CD4-positive, alpha-beta T cell (primary cell): ENCODE measurements at regions not wholly inside any gene's neighbourhood (a gene's known extent, or its start where the extent isn't known, plus 50 kb on each side); places are given as distances from the start of the nearest gene placed in this dataset.
"Not testable (repeated sequence)": the region's sequence is repeated elsewhere in the genome, so short reads cannot be mapped to it uniquely, and the experiment has no call there.

Experiments
- ATAC-seq: fragments of 200-7000 bp; cut with Tn5 transposase; one replicate; pipeline ENCODE4 v1.10.0; 2022; ENCODE audit warnings: mild to moderate bottlenecking; ENCODE audit not compliant: poor library complexity
- CTCF ChIA-PET: fragments of 350-600 bp; sonication (Branson Sonifier 250); formaldehyde crosslinking; loops from one replicate; lab custom pipeline; 2021; ENCODE audit warnings: antibody characterized with exemption, inconsistent platforms; lab: Charles Lee
- POLR2A ChIA-PET: fragments of 350-600 bp; sonication (Branson Sonifier 250); formaldehyde crosslinking; loops from one replicate; lab custom pipeline; 2021; ENCODE audit warnings: antibody characterized with exemption, inconsistent platforms; lab: Charles Lee
- DNase-seq, 14 experiments: peaks; one replicate each; pipeline ENCODE4 v3.0.0-alpha.2; 2013 to 2020; ENCODE audit warnings: mixed read lengths in 2 of 14
- H3K27ac ChIP-seq, 2 donors: one replicate each; pipeline versions ENCODE4 v1.5.1 to v1.7.0; 2013; ENCODE audit warnings: low read length in 2 of 2, low read depth in 1 of 2, mild to moderate bottlenecking in 1 of 2
- H3K27me3 ChIP-seq, 2 experiments: 1 replicate in 1 of 2; 2 replicates in 1 of 2; pipeline versions ENCODE4 v1.6.1 to v1.7.0; 2013; ENCODE audit warnings: low read length in 2 of 2, control low read depth in 1 of 2, mild to moderate bottlenecking in 1 of 2, moderate library complexity in 1 of 2; ENCODE audit not compliant: insufficient read depth in 2 of 2, control insufficient read depth in 1 of 2
- H3K36me3 ChIP-seq: one replicate; pipeline ENCODE4 v1.6.1; 2013; ENCODE audit warnings: low read length, control low read depth; ENCODE audit not compliant: insufficient read depth
- H3K4me1 ChIP-seq: one replicate; pipeline ENCODE4 v1.6.1; 2013; ENCODE audit warnings: low read length, control low read depth; ENCODE audit not compliant: insufficient read depth
- H3K4me3 ChIP-seq: one replicate; pipeline ENCODE4 v1.5.1; 2013; ENCODE audit warnings: mild to moderate bottlenecking, low read length, moderate library complexity
- H3K9me3 ChIP-seq, 2 experiments: 1 replicate in 1 of 2; 2 replicates in 1 of 2; pipeline versions ENCODE4 v1.6.1 to v1.7.0; 2013; ENCODE audit warnings: low read length in 2 of 2, mild to moderate bottlenecking in 2 of 2, control low read depth in 1 of 2, moderate library complexity in 1 of 2; ENCODE audit not compliant: control insufficient read depth in 1 of 2, insufficient read depth in 1 of 2
- H3K27ac Mint-ChIP-seq: one replicate; pipeline ENCODE4 v1.8.0; 2020; ENCODE audit warnings: mixed read lengths
- H3K27me3 Mint-ChIP-seq: one replicate; pipeline ENCODE4 v1.8.0; 2021; ENCODE audit warnings: mixed read lengths
- H3K36me3 Mint-ChIP-seq: one replicate; pipeline ENCODE4 v1.8.0; 2021; ENCODE audit warnings: low read depth, mixed read lengths
- H3K4me1 Mint-ChIP-seq: one replicate; pipeline ENCODE4 v1.8.0; 2021; ENCODE audit warnings: low read depth, mixed read lengths
- H3K4me3 Mint-ChIP-seq: one replicate; pipeline ENCODE4 v1.8.0; 2020; ENCODE audit warnings: mild to moderate bottlenecking, mixed read lengths
- H3K9me3 Mint-ChIP-seq: one replicate; pipeline ENCODE4 v1.8.0; 2020; ENCODE audit warnings: mixed read lengths
- CTCF ChIP-seq: fragments of 200-600 bp; IDR thresholded peaks from one replicate; pipeline ENCODE4 v1.8.0; 2022; ENCODE audit warnings: antibody characterized with exemption, mild to moderate bottlenecking
- intact Hi-C, 2 experiments: fragments of 100-400 bp; cut with DNase I in 1 of 2; cut with micrococcal nuclease in 1 of 2; formaldehyde crosslinking; loops; one replicate each; pipeline versions ENCODE4 v1.15.1 to v1.9.0; 2023 to 2025; cut with DNase I, micrococcal nuclease

- intact Hi-C loops = no loop called here
- ChIA-PET CTCF (no interaction called here), POLR2A (no interaction called here)
- H3K36me3 ChIP-seq = no peaks in the 10 kb centered on the region
- no peak for ATAC-seq
- peaks cover 4 to 6% of the 10 kb centered on the region in 2 experiments for H3K9me3 ChIP-seq
- no peaks in the 10 kb centered on the region for H3K27me3 Mint-ChIP-seq
- no peaks in the 10 kb centered on the region for H3K36me3 Mint-ChIP-seq
- H3K4me1 Mint-ChIP-seq = no peaks in the 10 kb centered on the region
- no peaks in the 10 kb centered on the region for H3K9me3 Mint-ChIP-seq
- no peak overlapping the region for H3K27ac Mint-ChIP-seq
- H3K27me3 ChIP-seq = no peaks in the 10 kb centered on the region
- DNase-seq = no peak
- H3K27ac ChIP-seq = no peak overlapping the region
- no peak overlapping the region for H3K4me3 ChIP-seq
- no peak overlapping the region for H3K4me3 Mint-ChIP-seq
- TF ChIP-seq CTCF = no peak
- no peaks in the 10 kb centered on the region for H3K4me1 ChIP-seq
These were observed 528.4 kb upstream of the TOM1L1 start for GRCh38 chr17:54372069-54372749.

- ChIA-PET POLR2A (no interaction called here), CTCF (no interaction called here)
- Histone ChIP-seq H3K9me3 (peaks cover 4 to 9% of the 10 kb centered on the region in 2 experiments), H3K4me1 (no peaks in the 10 kb centered on the region), H3K36me3 (no peaks in the 10 kb centered on the region), H3K27ac (no peak overlapping the region), H3K27me3 (no peaks in the 10 kb centered on the region), H3K4me3 (no peak overlapping the region)
- no peak for TF ChIP-seq CTCF
- DNase-seq (no peak), ATAC-seq (no peak)
- no peak overlapping the region for H3K27ac Mint-ChIP-seq
- H3K36me3 Mint-ChIP-seq = no peaks in the 10 kb centered on the region
- peaks cover 3% of the 10 kb centered on the region for H3K9me3 Mint-ChIP-seq
- H3K4me3 Mint-ChIP-seq = no peak overlapping the region
- intact Hi-C loops = no loop called here
- no peaks in the 10 kb centered on the region for H3K4me1 Mint-ChIP-seq
- no peaks in the 10 kb centered on the region for H3K27me3 Mint-ChIP-seq
These were observed 526.7 kb upstream of the TOM1L1 start for GRCh38 chr17:54373970-54374369.

GRCh38 chr17:54376409-54376808 is 524.2 kb upstream of the TOM1L1 start:
- H3K27ac Mint-ChIP-seq, H3K27ac ChIP-seq, H3K4me3 ChIP-seq, POLR2A ChIA-PET, H3K9me3 Mint-ChIP-seq, DNase-seq, H3K27me3 Mint-ChIP-seq, H3K27me3 ChIP-seq, H3K4me1 Mint-ChIP-seq, intact Hi-C loops, H3K9me3 ChIP-seq, ATAC-seq, H3K36me3 ChIP-seq, H3K36me3 Mint-ChIP-seq, H3K4me3 Mint-ChIP-seq, H3K4me1 ChIP-seq: not testable (repeated sequence)
- CTCF ChIA-PET = interaction anchor here (0.7 kb wide), 1 partner anchor 176 kb away, joined by 3 read pairs; no protein-coding TSS in a partner anchor

GRCh38 chr17:54381482-54381881 is 519.2 kb upstream of the TOM1L1 start:
- Histone ChIP-seq H3K4me1 (no peaks in the 10 kb centered on the region), H3K27me3 (no peaks in the 10 kb centered on the region), H3K36me3 (no peaks in the 10 kb centered on the region), H3K9me3 (peaks cover 0 to 7% of the 10 kb centered on the region in 2 experiments), H3K4me3 (no peak overlapping the region), H3K27ac (no peak overlapping the region)
- no peak overlapping the region for H3K27ac Mint-ChIP-seq
- no peak for TF ChIP-seq CTCF
- intact Hi-C loops = no loop called here
- ChIA-PET CTCF (no interaction called here), POLR2A (no interaction called here)
- no peak for DNase-seq
- no peaks in the 10 kb centered on the region for H3K36me3 Mint-ChIP-seq
- no peak for ATAC-seq
- H3K4me3 Mint-ChIP-seq = no peak overlapping the region
- H3K4me1 Mint-ChIP-seq = no peaks in the 10 kb centered on the region
- peaks cover 6% of the 10 kb centered on the region for H3K9me3 Mint-ChIP-seq
- H3K27me3 Mint-ChIP-seq = no peaks in the 10 kb centered on the region
